ENCODE measurements at regions not wholly inside any gene's neighbourhood (a gene's known extent, or its start where the extent isn't known, plus 50 kb on each side); places are given as distances from the start of the nearest gene placed in this dataset.
"Not testable (repeated sequence)": the region's sequence is repeated elsewhere in the genome, so short reads cannot be mapped to it uniquely, and the experiment has no call there.

- Histone ChIP-seq H3K27me3 (no peaks in the 10 kb centered on the region), H3K27ac (no peak overlapping the region), H3K36me3 (no peaks in the 10 kb centered on the region), H3K4me3 (replicated peaks in 1 of 3) (no peak overlapping the region), H3K9me3 (no peaks in the 10 kb centered on the region), H3K4me1 (no peaks in the 10 kb centered on the region)
- no peak for TF ChIP-seq POLR2A (IDR thresholded peaks at IDR 0.05)
- no peak for TF ChIP-seq CTCF (IDR thresholded peaks at IDR 0.05)
- intact Hi-C loops (cut with DNase I), result no loop called here
- no peak for DNase-seq
Observed at GRCh38 chr16:60810250-60810649, 1226.0 kb downstream of the CDH8 start.

- H3K4me3 ChIP-seq (replicated peaks in 1 of 3), result no peak overlapping the region
- WGBS, 2 donors, result 67 to 79% methylated on average over 2 of the region's 2 CpGs
- TF ChIP-seq CTCF (IDR thresholded peaks at IDR 0.05) (no peak), POLR2A (IDR thresholded peaks at IDR 0.05) (no peak)
Observed at GRCh38 chr16:60792437-60792836, 1243.8 kb downstream of the CDH8 start.

GRCh38 chr16:60788631-60789030, 1247.6 kb downstream of the CDH8 start:
- no peak for DNase-seq
- Histone ChIP-seq H3K4me1 (no peaks in the 10 kb centered on the region), H3K27me3 (no peaks in the 10 kb centered on the region), H3K27ac (no peak overlapping the region), H3K9me3 (no peaks in the 10 kb centered on the region), H3K36me3 (no peaks in the 10 kb centered on the region), H3K4me3 (replicated peaks in 1 of 3) (no peak overlapping the region)
- TF ChIP-seq CTCF (IDR thresholded peaks at IDR 0.05) (no peak), POLR2A (IDR thresholded peaks at IDR 0.05) (no peak)
- intact Hi-C loops (cut with DNase I), result no loop called here

More at GRCh38 chr16:60792437-60792836, 1243.8 kb downstream of the CDH8 start:
- Histone ChIP-seq H3K9me3 (no peaks in the 10 kb centered on the region), H3K27me3 (no peaks in the 10 kb centered on the region), H3K4me1 (no peaks in the 10 kb centered on the region), H3K27ac (no peak overlapping the region), H3K36me3 (no peaks in the 10 kb centered on the region)
- no peak for DNase-seq
- intact Hi-C loops (cut with DNase I), result no loop called here

- no peaks in the 10 kb centered on the region for H3K36me3 ChIP-seq
- H3K9me3 ChIP-seq, result no peaks in the 10 kb centered on the region
- H3K4me1 ChIP-seq, result no peaks in the 10 kb centered on the region
- TF ChIP-seq POLR2A (IDR thresholded peaks at IDR 0.05) (no peak), CTCF (IDR thresholded peaks at IDR 0.05) (no peak)
- intact Hi-C loops (cut with DNase I), result no loop called here
- H3K27me3 ChIP-seq, result no peaks in the 10 kb centered on the region
- no peak overlapping the region for H3K4me3 ChIP-seq (replicated peaks in 1 of 3)
- DNase-seq, result no peak
- H3K27ac ChIP-seq, result no peak overlapping the region
- 72 to 84% methylated on average over 3 of the region's 3 CpGs for WGBS, 2 donors
Observed at GRCh38 chr16:60776281-60776680, 1260.0 kb downstream of the CDH8 start.

- no peaks in the 10 kb centered on the region for H3K36me3 ChIP-seq
- intact Hi-C loops (cut with DNase I), result no loop called here
- H3K27ac ChIP-seq, result no peak overlapping the region
- WGBS, 2 donors, result 80 to 91% methylated on average over 4 of the region's 4 CpGs
- no peak for DNase-seq
- no peaks in the 10 kb centered on the region for H3K4me1 ChIP-seq
- H3K9me3 ChIP-seq, result no peaks in the 10 kb centered on the region
- TF ChIP-seq POLR2A (IDR thresholded peaks at IDR 0.05) (no peak), CTCF (IDR thresholded peaks at IDR 0.05) (no peak)
- no peak overlapping the region for H3K4me3 ChIP-seq (replicated peaks in 1 of 3)
- H3K27me3 ChIP-seq, result no peaks in the 10 kb centered on the region
Observed at GRCh38 chr16:60771138-60771537, 1265.1 kb downstream of the CDH8 start.

- H3K27ac ChIP-seq; H3K36me3 ChIP-seq; H3K9me3 ChIP-seq; H3K4me3 ChIP-seq (replicated peaks in 1 of 3); DNase-seq; H3K27me3 ChIP-seq; H3K4me1 ChIP-seq; intact Hi-C loops (cut with DNase I): not testable (repeated sequence)
Observed at GRCh38 chr16:60770384-60770783, 1265.9 kb downstream of the CDH8 start.
